GM21619 (cell line): ENCODE measurements at regions not wholly inside any gene's neighbourhood (a gene's known extent, or its start where the extent isn't known, plus 50 kb on each side); places are given as distances from the start of the nearest gene placed in this dataset.
A peak's percentile ranks its signal among the peaks of the same experiment; 100 is the strongest.

Source experiments
- ATAC-seq: cut with Tn5 transposase; IDR thresholded peaks from one replicate; pipeline ENCODE4 v1.9.1; 2021; ENCODE audit not compliant: unreplicated experiment

GRCh38 chr14:49467091-49467490, 119.1 kb downstream of the RPS29 start:
- ATAC-seq: no peak

GRCh38 chr14:49464885-49465284, 121.3 kb downstream of the RPS29 start:
- no peak for ATAC-seq

GRCh38 chr14:49463146-49463545, 123.0 kb downstream of the RPS29 start:
- no peak for ATAC-seq

GRCh38 chr14:49461529-49462401, 124.4 kb downstream of the RPS29 start:
- peak; percentile 95 for ATAC-seq

DNA sequence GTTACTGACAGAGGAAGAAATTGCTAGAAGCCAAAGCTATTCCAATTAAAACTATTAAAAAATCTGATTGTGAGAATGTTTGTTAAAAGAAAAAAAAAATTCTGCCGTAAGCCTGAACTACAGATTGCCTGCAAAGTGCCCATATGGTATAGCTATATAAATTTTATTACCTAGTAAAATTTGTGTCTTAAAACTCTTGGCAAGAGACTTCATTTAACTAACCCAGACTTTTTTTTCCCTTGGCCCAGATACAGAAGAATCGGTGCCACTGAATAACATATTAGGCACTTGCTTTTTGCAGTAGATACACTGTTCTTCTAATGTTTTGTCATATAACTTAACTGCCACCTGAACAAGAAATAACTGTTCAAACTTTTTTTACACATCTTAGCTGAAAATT, 125.5 kb downstream of the RPS29 start:
- no peak for ATAC-seq

DNA sequence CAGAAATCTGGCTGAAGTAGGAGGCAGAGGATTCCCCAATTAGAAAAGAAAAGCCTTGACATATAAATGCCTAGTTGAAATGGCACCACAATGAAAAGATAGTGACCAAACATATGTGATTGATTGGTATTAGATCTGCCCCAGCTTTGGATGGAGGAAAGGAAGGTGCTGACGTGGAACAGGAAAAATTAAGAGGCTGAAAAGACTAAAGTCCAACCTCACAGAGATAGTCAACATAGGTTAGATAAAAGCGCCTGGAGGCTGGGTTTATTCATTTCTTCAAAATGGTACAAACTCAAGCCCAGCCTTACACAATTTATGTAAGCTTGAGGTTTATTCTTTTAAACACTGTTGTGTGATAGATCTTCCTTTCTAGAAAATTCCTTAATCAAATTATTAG, 129.6 kb downstream of the RPS29 start:
- ATAC-seq: no peak

DNA sequence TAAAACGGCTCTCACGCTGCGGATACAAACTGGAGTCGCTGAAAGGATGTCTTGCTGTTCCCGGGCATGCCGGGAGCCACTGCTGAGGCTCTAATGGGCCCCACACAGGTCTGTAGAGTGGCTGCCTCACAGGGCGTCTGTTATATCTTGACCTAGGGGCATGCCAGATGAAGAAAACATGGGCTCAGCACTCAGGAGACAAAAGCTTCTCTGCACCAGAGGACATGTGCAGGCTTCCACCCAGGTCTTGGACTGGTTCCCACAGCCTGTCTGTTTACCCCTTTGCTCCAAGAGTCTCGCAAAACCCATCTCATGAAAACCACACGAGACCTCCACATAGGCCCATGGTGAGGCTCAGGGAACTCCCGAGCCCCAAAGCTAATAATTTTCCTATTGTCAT, 134.2 kb downstream of the RPS29 start:
- no peak for ATAC-seq

DNA sequence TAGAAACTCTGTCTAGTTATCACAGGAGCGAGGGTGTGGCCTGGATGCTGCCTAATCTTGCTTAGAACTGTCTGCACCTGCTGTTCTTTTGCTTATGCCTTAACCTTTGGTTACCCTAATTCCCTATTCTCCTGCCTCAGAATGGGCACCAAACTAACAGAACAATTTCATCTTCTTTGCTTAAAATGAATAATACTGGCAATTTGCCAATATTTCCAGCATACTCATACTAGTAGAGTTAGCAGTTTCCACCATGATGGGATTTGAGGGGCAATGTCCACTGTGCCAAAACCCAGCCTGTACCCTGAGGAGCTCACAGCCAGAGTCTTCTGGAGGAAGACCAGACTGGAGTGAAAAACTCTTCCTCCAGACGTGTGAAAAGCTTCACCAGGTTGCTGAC, 136.4 kb downstream of the RPS29 start:
- no peak for ATAC-seq

DNA sequence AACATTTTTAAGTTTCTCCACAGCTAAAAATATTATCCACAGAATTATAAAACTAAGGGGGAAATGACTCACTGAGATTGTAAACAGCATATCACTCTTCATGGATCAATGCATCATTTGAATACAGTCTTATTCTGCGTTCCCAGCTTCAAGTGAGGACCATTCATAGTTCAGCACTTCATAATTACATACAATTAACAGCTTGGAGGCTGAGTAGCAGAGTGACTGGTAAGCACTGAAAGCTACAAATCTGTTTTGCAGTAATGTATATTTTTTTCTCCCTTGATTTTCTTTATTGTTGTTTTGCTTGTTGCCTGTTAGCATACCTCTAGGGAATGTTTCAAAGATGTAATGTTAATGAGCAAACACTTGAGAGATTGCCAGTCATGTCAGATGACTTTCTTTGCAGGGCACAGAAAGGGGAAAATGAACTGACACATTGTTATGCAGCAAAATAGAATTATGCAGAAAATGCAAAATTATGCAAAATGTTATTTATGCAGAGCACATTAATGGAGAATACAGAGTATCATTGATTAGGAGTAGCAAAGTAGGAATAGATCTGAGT, 138.6 kb downstream of the RPS29 start:
- no peak for ATAC-seq

- no peak for ATAC-seq
These were observed 139.4 kb downstream of the RPS29 start for GRCh38 chr14:49446801-49447200.

- ATAC-seq: no peak
These were observed 147.9 kb downstream of the RPS29 start for GRCh38 chr14:49438256-49438770.

GRCh38 chr14:49428076-49428475, 158.1 kb downstream of the RPS29 start:
- no peak for ATAC-seq

DNA sequence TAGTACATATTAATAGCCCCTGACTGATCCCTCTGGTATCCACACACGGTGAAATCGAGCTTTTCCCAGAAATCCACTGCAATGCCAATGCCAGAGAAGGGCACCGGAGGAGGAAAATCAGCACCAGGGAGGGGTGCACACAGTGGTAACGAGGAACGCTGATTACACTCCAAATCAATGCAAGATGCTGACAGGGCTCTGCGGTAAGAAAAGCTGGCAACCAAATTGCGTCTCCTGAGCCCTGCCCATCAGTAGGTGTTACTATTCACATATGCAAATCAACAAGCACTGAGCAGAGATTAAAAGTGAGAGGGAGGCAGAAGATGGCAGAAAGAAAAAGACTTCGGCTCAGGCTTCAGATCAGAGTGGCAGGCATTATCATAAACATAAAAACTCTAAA, 159.1 kb downstream of the RPS29 start:
- no peak for ATAC-seq

- no peak for ATAC-seq
These were observed 160.3 kb downstream of the RPS29 start for GRCh38 chr14:49425921-49426320.

GRCh38 chr14:49424436-49425331, 161.5 kb downstream of the RPS29 start:
- ATAC-seq: no peak

GRCh38 chr14:49420201-49420600, 166.0 kb downstream of the RPS29 start:
- ATAC-seq: no peak

GRCh38 chr14:49418789-49419188, 167.4 kb downstream of the RPS29 start:
- ATAC-seq: no peak

DNA sequence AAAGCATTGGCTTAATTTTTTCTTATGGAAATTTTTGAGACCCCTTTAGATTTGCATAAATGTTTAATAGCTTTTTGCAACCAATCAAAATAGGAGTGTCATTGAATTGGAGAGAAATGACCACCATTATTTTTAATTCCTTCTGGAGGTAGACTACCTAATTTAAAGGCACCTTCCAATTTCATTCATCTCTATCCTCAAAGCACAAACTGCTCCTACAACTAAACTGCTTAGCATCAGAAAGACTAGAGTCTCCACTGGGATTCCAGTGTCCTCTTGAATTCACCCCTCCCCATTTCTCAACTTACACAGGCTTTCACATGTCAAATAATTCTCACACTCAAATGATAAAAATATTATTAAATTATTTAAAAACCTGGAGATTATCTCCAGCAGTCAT, 168.4 kb downstream of the RPS29 start:
- ATAC-seq: no peak

GRCh38 chr14:49408187-49408933, 177.8 kb downstream of the RPS29 start:
- no peak for ATAC-seq

DNA sequence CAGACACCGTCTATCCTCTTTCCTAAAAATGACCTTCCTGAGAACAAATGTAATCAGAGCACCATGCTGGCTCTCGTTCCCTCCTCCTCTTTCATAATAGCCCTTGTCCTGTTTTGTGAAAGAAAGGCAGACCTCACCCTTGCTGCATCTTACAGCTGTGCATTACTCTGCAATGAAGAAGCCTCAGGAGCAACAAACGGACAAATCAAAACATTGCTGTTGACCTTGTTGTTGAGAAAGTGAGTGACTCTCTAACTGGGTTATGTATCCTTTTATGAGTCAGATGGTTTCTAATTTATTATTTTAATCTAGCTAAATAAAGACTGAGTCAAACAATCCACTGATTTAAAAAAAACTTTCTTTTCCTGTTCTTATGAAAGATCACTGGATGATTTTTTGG, 180.9 kb downstream of the RPS29 start:
- ATAC-seq: no peak

DNA sequence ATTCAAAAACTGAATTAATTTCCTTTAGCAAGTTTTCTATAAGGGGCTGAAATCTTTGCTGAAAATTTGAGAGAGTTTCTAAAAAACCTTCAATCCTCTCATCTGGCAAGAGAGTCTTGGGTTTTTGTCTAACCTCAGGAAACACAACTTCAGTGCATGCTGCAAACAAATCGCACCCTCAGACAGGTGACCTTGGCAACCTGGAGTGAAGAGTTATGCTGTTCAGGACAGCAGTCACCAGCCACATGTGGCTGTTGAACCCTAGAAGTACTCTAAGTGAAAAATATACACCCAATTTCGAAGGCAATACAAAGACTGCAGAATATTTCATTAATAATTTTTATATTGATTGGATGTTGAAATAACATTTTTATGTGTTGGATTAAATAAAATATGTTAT, 184.8 kb downstream of the RPS29 start:
- ATAC-seq: no peak
